Gastroesophageal sphincter (tissue), 4 donors: ENCODE measurements at regions not wholly inside any gene's neighbourhood (a gene's known extent, or its start where the extent isn't known, plus 50 kb on each side); places are given as distances from the start of the nearest gene placed in this dataset.
A peak's percentile ranks its signal among the peaks of the same experiment; 100 is the strongest.

Experiments used
- ATAC-seq: fragments of 150-250 bp; one replicate; pipeline ENCODE4 v1.9.1; 2016; ENCODE audit warnings: mild to moderate bottlenecking, moderate library complexity
- H3K27ac ChIP-seq, 4 donors: fragments of 200-600 bp; sonication (generic) in 3 of 4; 1 replicate in 3 of 4; 2 replicates in 1 of 4; pipeline ENCODE4 v1.5.1; 2016 to 2019
- H3K27me3 ChIP-seq: fragments of 200-600 bp; sonication (generic); one replicate; pipeline ENCODE4 v1.5.1; 2019
- H3K36me3 ChIP-seq, 2 donors: fragments of 200-600 bp; sonication (generic); one replicate each; pipeline ENCODE4 v1.5.1; 2019; ENCODE audit warnings: control low read depth in 1 of 2
- H3K4me1 ChIP-seq, 3 donors: fragments of 200-600 bp; sonication (generic); 1 replicate in 2 of 3; 2 replicates in 1 of 3; pipeline ENCODE4 v1.5.1; 2016 to 2019; ENCODE audit warnings: control low read depth in 2 of 3
- H3K4me3 ChIP-seq, 2 donors: fragments of 200-600 bp; sonication (generic); one replicate each; pipeline ENCODE4 v1.5.1; 2019; ENCODE audit warnings: mild to moderate bottlenecking in 1 of 2, moderate library complexity in 1 of 2
- H3K9me3 ChIP-seq, 3 donors: fragments of 200-600 bp; sonication (generic); one replicate each; pipeline ENCODE4 v1.5.1; 2017 to 2019; ENCODE audit warnings: control low read depth in 2 of 3
- CTCF ChIP-seq, 4 experiments: fragments of 200-600 bp in 2 of 4; fragments of 450-650 bp in 2 of 4; sonication (generic) in 1 of 4; IDR thresholded peaks; one replicate each; pipeline ENCODE4 v1.5.1; 2017 to 2019; ENCODE audit warnings: antibody characterized with exemption in 4 of 4, mild to moderate bottlenecking in 2 of 4, moderate library complexity in 2 of 4
- EP300 ChIP-seq: sonication (generic); formaldehyde crosslinking; IDR thresholded peaks from one replicate; pipeline ENCODE4 v1.6.1; 2017; ENCODE audit warnings: antibody characterized with exemption, mild to moderate bottlenecking
- POLR2A ChIP-seq, 2 donors: fragments of 450-650 bp; IDR thresholded peaks; one replicate each; pipeline ENCODE4 v1.6.1; 2017; ENCODE audit warnings: antibody characterized with exemption in 2 of 2, mild to moderate bottlenecking in 2 of 2, moderate library complexity in 1 of 2
- POLR2AphosphoS5 ChIP-seq: sonication (generic); formaldehyde crosslinking; IDR thresholded peaks from one replicate; pipeline ENCODE4 v1.6.1; 2017; ENCODE audit warnings: antibody characterized with exemption
- WGBS, 2 donors: methylation state at CpG; one replicate each; pipeline ENCODE4 v1.1.5; 2018; ENCODE audit warnings: low coverage in 1 of 2; 5-methylcytosine and 5-hydroxymethylcytosine counted together

GRCh38 chr10:10132009-10132408 lies 885.7 kb upstream of the CELF2 start:
- Histone ChIP-seq H3K27me3 (no peaks in the 10 kb centered on the region), H3K27ac (no peak overlapping the region), H3K36me3 (no peaks in the 10 kb centered on the region), H3K4me3 (no peak overlapping the region), H3K9me3 (no peaks in the 10 kb centered on the region), H3K4me1 (no peaks in the 10 kb centered on the region)
- no peak for ATAC-seq
- 13 to 42% methylated on average over 1 of the region's 1 CpG for WGBS, 2 donors
- TF ChIP-seq POLR2A (IDR thresholded peaks at IDR 0.05) (no peak), EP300 (no peak), CTCF (IDR thresholded peaks at IDR 0.05) (no peak), POLR2AphosphoS5 (no peak)

GRCh38 chr10:10133281-10133680 lies 884.4 kb upstream of the CELF2 start:
- no peak overlapping the region for H3K27ac ChIP-seq
- H3K4me1 ChIP-seq = no peaks in the 10 kb centered on the region
- WGBS, 2 donors = 60 to 83% methylated on average over 1 of the region's 1 CpG
- TF ChIP-seq CTCF (IDR thresholded peaks at IDR 0.05) = no peak
- TF ChIP-seq EP300 = no peak
- TF ChIP-seq POLR2A (IDR thresholded peaks at IDR 0.05) = no peak
- no peak for TF ChIP-seq POLR2AphosphoS5
- no peaks in the 10 kb centered on the region for H3K36me3 ChIP-seq
- no peak for ATAC-seq
- H3K4me3 ChIP-seq = no peak overlapping the region
- no peaks in the 10 kb centered on the region for H3K9me3 ChIP-seq
- H3K27me3 ChIP-seq = no peaks in the 10 kb centered on the region

GRCh38 chr10:10138685-10139084 lies 879.0 kb upstream of the CELF2 start:
- Histone ChIP-seq H3K4me1 (no peaks in the 10 kb centered on the region), H3K27ac (no peak overlapping the region), H3K4me3 (peak overlapping the region in 1 of 2 donors; percentile 7), H3K36me3 (no peaks in the 10 kb centered on the region), H3K27me3 (no peaks in the 10 kb centered on the region), H3K9me3 (no peaks in the 10 kb centered on the region)
- no peak for ATAC-seq
- TF ChIP-seq POLR2A (IDR thresholded peaks at IDR 0.05) = no peak
- TF ChIP-seq POLR2AphosphoS5 = no peak
- no peak for TF ChIP-seq CTCF (IDR thresholded peaks at IDR 0.05)
- TF ChIP-seq EP300 = no peak
- 39 to 67% methylated on average over 2 of the region's 2 CpGs for WGBS, 2 donors

- Histone ChIP-seq H3K27ac (no peak overlapping the region), H3K4me3 (no peak overlapping the region), H3K9me3 (no peaks in the 10 kb centered on the region), H3K27me3 (no peaks in the 10 kb centered on the region), H3K4me1 (no peaks in the 10 kb centered on the region), H3K36me3 (no peaks in the 10 kb centered on the region)
- ATAC-seq = no peak
- WGBS, 2 donors = 70 to 75% methylated on average over 3 of the region's 4 CpGs
- no peak for TF ChIP-seq POLR2AphosphoS5
- no peak for TF ChIP-seq EP300
- TF ChIP-seq CTCF (IDR thresholded peaks at IDR 0.05) = no peak
- no peak for TF ChIP-seq POLR2A (IDR thresholded peaks at IDR 0.05)
These were observed 875.8 kb upstream of the CELF2 start for GRCh38 chr10:10141782-10142382.

GRCh38 chr10:10146604-10147003 lies 871.1 kb upstream of the CELF2 start:
- no peak for ATAC-seq
- Histone ChIP-seq H3K4me3 (no peak overlapping the region), H3K4me1 (no peaks in the 10 kb centered on the region), H3K36me3 (no peaks in the 10 kb centered on the region), H3K9me3 (no peaks in the 10 kb centered on the region), H3K27ac (no peak overlapping the region), H3K27me3 (no peaks in the 10 kb centered on the region)
- 80 to 87% methylated on average over 3 to 4 of the region's 4 CpGs for WGBS, 2 donors
- TF ChIP-seq POLR2A (IDR thresholded peaks at IDR 0.05) (no peak), POLR2AphosphoS5 (no peak), CTCF (IDR thresholded peaks at IDR 0.05) (no peak), EP300 (no peak)
